GM19372 (cell line): ENCODE measurements at regions not wholly inside any gene's neighbourhood (a gene's known extent, or its start where the extent isn't known, plus 50 kb on each side); places are given as distances from the start of the nearest gene placed in this dataset.
"Not testable (repeated sequence)": the region's sequence is repeated elsewhere in the genome, so short reads cannot be mapped to it uniquely, and the experiment has no call there.

Source experiments
- ATAC-seq: cut with Tn5 transposase; IDR thresholded peaks from one replicate; pipeline ENCODE4 v1.9.1; 2021; ENCODE audit warnings: mild to moderate bottlenecking, low read depth, moderate library complexity; ENCODE audit not compliant: unreplicated experiment

DNA sequence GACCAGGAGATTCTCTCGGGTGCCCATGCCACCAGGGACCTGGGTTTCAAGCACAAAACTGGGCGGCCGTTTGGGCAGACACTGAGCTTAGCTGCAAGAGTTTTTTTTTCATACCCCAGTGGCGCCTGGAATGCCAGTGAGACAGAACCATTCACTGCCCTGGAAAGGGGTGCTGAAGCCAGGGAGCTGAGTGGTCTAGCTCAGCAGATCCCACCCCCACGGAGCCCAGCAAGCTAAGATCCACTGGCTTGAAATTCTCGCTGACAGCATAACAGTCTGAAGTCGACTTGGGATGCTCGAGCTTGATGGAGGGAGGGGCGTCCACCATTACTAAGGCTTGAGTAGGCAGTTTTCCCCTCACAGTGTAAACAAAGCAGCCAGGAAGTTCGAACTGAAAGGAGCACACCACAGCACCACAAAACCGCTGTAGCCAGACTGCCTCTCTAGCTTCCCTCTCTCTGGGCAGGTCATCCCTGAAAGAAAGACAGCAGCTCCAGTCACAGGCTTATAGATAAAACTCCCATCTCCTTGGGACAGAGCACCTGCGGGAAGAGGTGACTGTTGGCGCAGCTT, 157.7 kb downstream of the GIPC2 start:
- not testable (repeated sequence) for ATAC-seq

DNA sequence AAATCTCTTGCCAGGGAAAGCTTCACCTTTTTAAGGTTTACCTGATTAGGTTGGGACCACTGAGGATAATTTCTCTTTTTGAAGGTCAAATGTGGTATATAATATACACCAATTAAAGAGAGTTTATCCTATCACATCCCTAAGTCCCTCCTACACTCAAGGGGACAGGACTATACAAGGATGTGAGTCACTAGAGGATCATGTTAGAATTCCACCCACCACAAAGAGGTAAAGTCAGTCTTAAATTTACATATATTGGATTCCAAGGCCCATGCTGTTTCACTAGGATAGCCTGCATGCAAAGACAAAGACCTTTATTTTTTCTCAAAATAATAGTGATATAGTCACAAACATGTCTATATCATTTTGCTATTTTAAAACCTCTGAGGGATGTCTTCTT, 164.4 kb downstream of the GIPC2 start:
- ATAC-seq = no peak

DNA sequence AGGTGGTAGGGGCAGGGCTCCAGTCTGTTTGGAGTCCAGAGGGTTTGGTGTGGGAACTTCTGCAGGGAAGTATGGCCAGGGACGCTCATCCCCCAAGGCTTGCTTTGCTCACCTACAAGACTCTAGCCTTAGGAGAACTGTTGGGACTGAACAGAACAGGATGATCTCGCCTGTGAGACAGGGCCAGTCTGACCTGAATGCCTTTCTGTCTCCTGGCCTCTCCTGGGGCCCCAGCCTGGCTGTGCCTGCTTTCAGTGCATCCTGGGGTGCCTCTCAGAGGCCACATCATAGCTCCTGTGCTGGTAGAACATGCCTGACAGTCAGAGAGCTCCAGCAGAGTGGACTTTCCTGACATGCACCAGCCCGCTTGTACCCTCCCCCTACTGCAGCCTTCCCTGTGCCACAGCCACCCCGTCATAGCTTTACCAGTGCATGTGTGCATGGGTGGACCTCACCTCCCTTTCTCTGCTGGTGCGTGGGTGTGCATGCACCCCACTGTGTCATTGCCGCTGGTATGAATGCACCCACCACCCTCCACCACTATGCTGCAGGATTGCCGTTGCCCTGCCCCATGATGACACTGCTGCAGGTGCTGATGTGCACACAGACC, 165.8 kb downstream of the GIPC2 start:
- ATAC-seq = no peak

DNA sequence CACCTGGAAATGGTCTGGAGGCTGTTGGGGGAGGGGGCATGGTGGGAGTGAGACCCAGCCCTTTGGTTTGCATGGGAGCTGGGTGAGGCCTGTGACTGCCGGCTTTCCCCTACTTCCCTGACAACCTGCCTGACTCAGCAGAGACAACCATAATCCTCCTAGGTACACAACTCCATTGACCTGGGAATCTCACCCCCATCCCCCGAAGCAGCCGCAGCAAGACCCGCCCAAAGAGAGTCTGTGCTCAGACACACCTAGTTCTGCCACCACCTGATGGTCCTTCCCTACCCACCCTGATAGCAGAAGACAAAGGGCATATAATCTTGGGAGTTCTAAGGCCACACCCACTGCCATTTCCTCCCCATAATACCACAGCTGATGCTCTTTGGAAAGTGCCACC, 168.6 kb downstream of the GIPC2 start:
- no peak for ATAC-seq

DNA sequence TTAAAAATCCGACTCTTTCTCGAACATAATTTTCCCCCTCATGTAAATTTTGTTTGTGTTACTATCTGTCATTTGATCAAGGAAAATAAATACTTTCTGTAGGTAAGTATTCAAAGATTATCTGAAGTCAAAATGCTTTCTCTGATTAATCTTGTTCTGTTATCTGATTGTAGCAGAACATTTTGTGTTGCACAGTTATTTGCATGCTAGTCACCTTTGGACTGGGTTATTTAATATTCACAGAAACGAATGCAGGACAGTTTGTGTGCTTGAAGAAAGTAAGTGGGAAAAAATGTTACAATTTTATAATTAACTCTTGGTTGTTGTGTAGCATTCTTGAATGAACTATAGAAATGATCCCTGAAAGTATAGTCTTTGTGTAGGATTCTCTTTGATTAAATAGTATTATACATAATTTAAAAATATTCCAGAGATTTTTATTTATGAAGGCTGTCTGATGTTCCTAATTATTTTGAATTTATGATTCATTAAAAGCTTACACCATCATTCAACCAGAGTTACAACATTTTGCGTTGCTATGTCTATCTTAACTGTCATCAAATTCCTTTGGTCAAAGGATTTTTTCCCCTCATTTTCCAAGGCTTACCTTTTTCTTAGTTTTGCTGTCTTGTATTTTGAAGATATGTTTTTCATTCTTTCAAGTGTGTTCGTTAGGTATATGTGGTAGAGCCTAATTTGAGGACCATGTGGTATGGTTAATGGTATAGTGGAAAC, 176.6 kb downstream of the GIPC2 start:
- no peak for ATAC-seq

DNA sequence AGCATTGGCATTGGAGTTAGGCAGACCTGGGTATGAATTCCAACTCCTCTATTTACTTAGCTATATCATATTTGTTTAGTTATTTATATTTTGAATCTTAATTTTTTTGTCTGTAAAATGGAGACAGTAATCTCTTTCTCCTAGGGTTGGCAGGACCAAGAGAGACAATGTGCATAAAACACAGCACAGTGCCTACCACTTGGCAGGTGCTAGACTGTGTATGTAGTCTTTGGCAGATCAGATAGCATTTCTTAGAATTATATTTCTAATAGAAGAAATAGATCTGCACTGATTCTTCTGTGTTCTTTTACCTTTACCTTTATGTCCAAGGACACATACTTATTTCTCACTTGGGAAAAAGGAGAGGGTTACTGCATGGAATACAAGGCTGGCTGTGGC, 177.2 kb downstream of the GIPC2 start:
- no peak for ATAC-seq

DNA sequence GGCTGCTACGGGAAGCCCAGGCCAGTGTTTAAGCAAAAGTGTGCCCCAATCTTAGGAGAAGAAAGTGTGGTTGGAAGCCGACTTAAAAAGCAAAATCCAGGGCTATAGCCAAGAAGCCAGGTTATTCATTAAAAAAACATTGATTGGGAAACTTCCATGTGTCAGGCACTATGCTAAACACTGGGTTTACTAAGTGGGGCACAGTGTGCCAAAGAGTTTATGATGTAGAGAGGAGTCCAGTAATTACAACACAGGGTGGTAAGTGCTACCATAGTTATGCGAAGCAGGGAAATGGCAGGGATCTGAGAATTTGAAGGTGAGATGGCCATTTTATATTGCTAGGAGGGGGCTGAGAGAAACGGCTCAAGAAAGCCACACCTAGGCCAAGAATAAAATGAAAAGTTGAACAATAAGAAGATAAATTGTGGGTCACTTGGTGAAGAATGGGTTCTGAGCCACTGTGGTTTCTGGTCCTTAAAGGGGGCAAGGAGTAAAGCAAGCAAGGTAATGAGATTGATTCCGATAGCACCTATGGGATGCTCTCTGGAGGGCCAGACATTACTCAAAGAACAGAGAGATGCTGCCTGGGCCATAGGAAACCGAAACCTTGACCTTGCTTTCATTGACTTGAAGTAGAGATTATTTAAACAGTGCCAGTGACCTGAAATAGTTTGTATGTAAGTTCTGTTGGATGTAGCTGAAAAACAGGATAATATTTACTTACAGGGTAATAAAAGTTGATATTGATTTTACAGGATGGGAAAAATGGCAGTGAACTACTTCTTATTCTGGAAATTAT, 177.8 kb downstream of the GIPC2 start:
- no peak for ATAC-seq

DNA sequence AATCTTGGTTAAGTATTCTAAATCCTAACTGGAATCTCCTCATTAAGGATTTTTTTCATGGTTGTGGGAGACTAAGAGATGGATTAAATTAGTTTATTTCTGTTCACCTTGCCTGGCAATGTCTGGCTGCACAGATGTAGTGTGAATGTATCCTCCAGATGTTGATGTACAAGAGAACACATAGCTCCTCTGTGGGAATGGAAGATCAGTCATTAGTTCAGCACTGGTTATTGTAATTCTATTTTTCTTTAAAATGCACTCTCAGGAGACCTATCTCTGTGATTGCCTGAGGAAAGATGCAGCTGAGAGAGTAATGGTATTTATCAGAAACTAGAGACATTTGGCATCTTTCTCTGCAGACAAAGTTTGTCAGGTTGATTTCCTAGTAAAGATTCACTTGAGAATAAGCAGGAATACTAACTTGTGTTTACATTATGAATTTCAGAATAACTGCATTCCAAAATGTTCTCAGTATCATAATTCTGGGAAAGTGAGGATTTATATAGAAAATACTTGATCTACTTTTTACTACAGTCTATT, 178.6 kb downstream of the GIPC2 start:
- no peak for ATAC-seq

DNA sequence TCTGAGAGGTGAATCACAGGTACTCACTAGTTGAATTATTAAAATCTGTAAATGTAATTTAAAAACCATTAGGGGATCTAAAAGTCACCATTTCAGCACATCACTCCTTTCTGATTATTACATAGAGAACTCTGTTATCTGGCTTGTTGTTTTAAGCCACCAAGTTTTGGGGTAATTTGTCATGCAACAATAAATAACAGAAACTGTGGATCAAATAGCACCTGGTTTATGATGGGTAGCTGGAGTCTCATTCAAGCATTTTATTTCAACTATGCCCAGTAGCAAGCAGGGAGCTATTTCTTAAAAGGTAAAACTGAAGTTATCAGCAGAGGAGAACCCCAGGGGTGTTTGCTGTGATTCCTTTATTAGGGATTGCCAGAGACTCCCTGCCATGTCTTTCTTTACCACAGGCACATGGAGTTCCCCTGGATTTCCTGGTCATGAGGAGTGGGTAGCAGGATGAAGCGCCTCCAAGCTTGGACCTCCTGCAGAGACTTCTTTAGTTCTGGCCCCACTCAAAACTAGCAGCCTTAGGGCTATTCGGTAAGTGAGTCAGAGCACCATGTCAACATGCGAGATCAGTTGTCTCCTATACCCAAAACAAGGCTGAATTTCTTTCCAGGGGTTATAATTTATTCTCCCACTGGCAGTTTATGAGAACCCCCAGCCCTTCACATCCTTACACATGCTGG, 179.2 kb downstream of the GIPC2 start:
- no peak for ATAC-seq

DNA sequence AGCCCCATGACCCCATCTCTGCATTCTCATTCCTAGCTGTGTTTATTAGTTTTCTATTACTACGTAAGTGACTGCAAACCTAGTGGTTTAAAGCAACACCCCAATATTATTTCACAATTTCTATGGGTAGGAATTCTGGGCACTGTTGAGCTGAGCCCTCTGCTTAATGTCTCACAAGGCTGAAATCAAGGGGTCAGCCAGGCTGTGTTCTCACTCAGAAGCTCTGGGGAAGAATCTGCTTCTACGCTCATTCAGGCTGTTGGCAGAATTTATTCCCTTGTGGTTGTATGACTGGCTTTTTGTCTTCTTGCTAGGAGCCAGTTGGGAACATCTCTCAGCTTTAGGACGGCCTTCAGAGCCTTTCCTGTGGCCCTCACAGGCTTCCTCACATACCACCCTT, 181.0 kb downstream of the GIPC2 start:
- ATAC-seq = no peak

DNA sequence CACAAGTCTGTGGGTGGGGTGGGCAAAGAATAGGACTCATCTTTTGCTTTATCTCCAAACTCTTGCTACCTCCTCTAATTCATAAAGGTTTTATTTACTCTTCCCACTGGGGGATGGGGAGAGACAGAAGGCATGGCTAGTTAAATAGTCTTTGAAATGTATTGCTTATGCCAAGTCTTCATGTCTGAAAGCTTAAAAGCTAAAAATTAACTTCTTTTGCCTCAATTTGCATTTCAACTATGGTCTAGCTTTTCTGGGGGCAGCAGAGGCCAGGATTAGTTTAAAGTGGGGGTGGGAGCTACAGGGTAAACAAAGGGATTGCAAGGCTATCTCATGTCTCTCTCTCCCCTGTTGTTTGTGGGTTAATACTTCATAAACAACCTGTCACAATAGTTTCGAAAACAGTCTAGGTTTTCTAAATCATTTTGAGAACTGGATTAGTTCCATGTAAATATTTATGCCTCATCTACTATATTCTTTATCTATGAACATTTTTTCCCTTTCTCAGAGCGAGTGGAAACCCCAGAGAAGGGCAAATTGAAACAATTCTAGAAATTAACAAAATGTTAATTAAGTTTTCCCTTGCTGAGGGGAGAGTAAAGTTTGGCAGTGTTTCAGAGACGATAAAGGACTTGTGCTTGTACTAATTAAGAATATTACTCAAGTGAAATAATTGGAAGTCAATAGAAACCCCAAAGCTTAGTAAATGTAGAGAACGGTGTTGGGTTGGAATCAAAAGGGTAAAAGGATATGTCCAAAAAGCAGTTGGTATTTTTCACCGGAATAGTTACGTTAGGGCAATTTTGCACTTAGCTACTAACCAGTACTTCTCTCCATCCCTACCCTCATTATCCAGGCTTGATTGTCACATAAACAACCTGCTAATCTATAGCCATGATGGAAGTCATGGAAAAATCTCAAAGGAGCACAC, 182.2 kb downstream of the GIPC2 start:
- no peak for ATAC-seq

DNA sequence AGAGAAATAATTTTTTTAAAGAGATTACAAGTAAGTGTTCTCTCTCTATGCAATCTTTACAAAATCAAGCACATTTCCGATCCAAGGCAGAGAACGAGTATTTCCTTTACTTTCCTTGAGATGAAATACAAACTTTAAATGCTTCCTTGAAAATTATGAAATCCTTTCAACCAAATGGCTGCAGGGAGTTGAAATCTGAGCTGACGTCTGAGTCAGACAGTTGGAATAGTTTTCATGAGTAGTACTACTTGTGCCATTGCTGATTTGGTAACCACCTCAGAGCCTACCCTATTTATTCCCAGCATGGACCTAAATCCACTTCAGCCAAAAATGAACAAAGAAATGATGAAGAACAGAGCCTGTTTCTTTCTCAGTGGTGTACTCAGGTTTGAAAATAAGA, 183.6 kb downstream of the GIPC2 start:
- no peak for ATAC-seq

DNA sequence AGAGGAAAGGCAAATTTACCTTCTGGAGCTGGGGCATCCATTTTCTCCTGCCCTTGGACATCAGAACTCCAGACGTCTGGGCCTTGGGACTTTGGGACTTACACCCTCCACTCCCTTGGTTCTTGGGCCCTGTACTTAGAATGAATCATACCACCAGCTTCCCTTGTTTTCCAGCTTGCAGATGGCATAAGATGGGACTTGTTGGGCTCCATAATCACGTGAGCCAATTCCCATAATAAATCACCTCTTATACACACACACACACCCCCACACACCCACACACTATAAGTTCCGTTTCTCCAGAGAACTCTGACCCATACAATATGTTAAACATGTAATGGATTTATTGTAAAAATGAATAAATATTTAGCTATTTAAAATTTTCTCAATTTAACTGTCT, 185.7 kb downstream of the GIPC2 start:
- no peak for ATAC-seq

DNA sequence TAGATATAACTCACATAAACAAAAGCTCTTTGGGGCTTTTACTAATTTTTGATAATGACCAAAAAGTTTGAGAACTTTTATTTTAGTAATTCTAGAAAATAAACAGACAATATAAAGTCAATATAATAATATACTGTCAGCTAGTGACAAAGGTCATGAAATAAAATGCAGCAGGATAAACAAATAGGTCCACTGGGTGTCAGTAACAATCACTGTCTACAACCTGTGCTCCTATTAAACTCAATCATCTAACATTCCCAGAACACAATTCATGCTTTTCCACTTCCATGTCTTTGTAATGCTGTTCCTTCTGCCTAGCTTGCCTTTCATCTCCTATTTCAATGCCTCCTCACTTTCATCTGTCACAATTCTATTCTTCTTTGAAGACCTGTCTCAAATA, 186.1 kb downstream of the GIPC2 start:
- no peak for ATAC-seq

DNA sequence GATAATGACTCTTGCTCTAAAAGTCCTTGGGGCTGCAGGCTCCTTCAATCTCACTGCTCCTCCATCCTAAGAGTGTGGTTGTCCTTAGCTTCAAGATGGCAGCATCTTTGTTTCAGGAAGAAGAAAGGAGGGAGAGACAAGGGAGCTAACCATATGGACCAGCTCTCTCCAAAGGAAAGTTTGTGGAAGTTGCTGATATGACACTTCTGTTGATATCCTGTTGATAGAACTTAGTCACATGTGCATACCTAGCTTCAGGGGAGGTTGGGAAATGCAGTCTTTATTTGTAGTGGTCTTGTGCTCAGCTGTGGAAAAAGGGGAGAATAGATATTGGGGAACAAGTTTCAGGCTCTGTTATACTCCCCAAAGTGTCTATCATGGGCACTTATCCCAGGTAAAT, 186.9 kb downstream of the GIPC2 start:
- no peak for ATAC-seq

DNA sequence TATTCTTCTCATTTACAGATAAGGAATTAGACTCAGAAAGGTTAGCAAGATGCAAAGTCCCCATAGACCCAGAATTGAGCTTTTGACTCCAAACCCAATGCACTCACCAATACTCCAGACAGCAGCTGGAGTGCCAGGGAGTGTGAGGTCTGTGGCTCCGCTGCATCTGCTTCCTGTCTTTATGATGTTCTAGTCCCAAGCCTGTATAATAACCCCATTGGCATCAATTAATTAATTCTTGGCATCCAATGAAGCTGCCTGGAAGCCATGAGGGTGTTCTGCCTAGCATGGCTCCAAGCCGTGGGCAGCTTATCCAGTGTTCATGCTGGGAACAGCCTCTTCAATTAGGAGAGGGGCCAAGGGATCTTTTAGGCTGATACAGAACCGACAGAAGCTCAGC, 188.7 kb downstream of the GIPC2 start:
- no peak for ATAC-seq

DNA sequence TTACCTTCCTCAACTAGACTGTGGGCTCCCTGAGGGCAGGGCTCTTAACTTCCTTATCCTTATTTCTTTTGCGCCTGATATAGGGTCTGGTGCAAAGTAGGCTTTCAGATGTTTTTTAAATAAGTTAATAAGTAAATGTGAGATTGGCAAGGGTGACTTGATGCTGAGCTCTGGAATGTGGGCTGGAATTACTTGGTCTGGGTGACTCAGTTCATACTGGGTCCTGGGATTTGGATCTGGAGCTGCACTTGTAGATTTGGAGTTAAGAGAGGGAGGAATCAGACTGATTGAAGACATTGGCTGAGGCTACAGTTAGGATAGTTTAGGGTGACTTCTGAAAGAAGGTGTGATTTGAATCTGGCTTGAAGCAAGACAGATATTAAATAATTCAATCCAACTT, 190.9 kb downstream of the GIPC2 start:
- no peak for ATAC-seq

DNA sequence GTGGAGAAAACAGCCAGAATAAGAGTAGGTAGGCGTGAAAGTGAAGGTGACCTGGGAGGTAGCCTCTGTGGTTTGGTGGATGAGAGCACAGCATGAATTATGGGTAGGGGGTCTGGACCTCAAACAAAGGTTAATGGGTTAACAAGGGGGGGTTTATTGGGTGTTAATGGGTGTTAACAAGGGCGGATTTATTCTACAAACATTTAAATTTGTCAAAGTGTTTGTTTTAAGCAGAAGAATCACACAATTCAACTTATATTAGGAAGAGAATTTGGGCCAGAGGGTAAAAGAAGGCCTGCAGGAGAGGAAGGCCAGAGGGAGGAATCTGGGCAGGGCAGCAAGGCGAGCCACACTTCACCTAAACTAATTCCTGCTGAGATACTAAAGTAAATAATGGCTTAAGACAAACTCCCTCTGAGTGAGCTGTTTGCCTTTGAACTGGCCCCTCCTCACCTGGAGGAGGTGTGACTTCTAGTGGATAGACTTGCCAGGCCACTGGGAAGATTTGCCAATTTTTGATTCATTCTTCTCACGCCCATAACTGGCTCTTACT, 191.7 kb downstream of the GIPC2 start:
- ATAC-seq = no peak

DNA sequence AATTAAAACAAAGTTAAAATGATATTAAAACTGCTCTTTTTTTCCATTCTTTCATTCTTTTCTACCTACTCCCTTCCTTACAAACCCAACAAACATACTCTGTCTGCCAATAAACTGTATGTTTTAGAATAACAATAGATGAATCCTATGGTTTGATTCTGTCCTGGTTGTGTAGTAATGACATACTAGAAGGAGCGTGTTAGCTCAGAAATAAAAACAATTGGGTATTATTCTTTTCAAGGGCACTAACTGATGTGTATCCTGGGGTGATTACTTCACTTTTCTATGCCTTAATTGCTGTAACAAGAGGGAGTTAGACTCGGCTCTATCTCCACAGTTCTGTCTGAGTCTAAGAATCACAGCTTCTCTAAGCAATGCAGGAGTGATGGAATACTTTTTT, 194.4 kb downstream of the GIPC2 start:
- no peak for ATAC-seq
